ENCODE measurements at regions not wholly inside any gene's neighbourhood (a gene's known extent, or its start where the extent isn't known, plus 50 kb on each side); places are given as distances from the start of the nearest gene placed in this dataset.

GRCh38 chr11:119989159-119989821, 148.6 kb downstream of the TRIM29 start:
- intact Hi-C loops (cut with DNase I) = no loop called here
- DNase-seq = no peak
- Histone ChIP-seq H3K9ac (ENCODE audit: low read depth in 2 of 2, low read length in 2 of 2) (no peak overlapping the region), H3K27me3 (no peaks in the 10 kb centered on the region), H3K9me3 (no peaks in the 10 kb centered on the region), H3K4me3 (no peak overlapping the region), H3K27ac (no peak overlapping the region), H3K36me3 (no peaks in the 10 kb centered on the region), H3K4me1 (no peaks in the 10 kb centered on the region)
- TF ChIP-seq CTCF (IDR thresholded peaks at IDR 0.05) = no peak

GRCh38 chr11:119985551-119985950, 152.4 kb downstream of the TRIM29 start:
- H3K4me3 ChIP-seq = no peak overlapping the region
- intact Hi-C loops (cut with DNase I) = no loop called here
- H3K36me3 ChIP-seq = no peaks in the 10 kb centered on the region
- no peak for TF ChIP-seq CTCF (IDR thresholded peaks at IDR 0.05)
- no peaks in the 10 kb centered on the region for H3K9me3 ChIP-seq
- no peak overlapping the region for H3K9ac ChIP-seq (ENCODE audit: low read depth in 2 of 2, low read length in 2 of 2)
- DNase-seq = no peak
- no peak overlapping the region for H3K27ac ChIP-seq
- H3K27me3 ChIP-seq = no peaks in the 10 kb centered on the region
- H3K4me1 ChIP-seq = no peaks in the 10 kb centered on the region

GRCh38 chr11:119983816-119984215, 154.1 kb downstream of the TRIM29 start:
- Histone ChIP-seq H3K27me3 (no peaks in the 10 kb centered on the region), H3K9me3 (no peaks in the 10 kb centered on the region), H3K36me3 (no peaks in the 10 kb centered on the region), H3K27ac (no peak overlapping the region), H3K4me3 (no peak overlapping the region), H3K9ac (ENCODE audit: low read depth in 2 of 2, low read length in 2 of 2) (no peak overlapping the region), H3K4me1 (no peaks in the 10 kb centered on the region)
- DNase-seq = no peak
- no peak for TF ChIP-seq CTCF (IDR thresholded peaks at IDR 0.05)
- intact Hi-C loops (cut with DNase I) = no loop called here

GRCh38 chr11:119983240-119983732, 154.6 kb downstream of the TRIM29 start:
- no peak for DNase-seq

GRCh38 chr11:119982517-119983239, 155.2 kb downstream of the TRIM29 start:
- intact Hi-C loops (cut with DNase I) = no loop called here
- no peaks in the 10 kb centered on the region for H3K36me3 ChIP-seq

More at GRCh38 chr11:119983240-119983732, 154.6 kb downstream of the TRIM29 start:
- H3K4me1 ChIP-seq = no peaks in the 10 kb centered on the region
- no peaks in the 10 kb centered on the region for H3K9me3 ChIP-seq
- no peak overlapping the region for H3K9ac ChIP-seq (ENCODE audit: low read depth in 2 of 2, low read length in 2 of 2)
- H3K4me3 ChIP-seq = no peak overlapping the region
- no peak overlapping the region for H3K27ac ChIP-seq
- TF ChIP-seq CTCF (IDR thresholded peaks at IDR 0.05) = no peak
- intact Hi-C loops (cut with DNase I) = no loop called here
- no peaks in the 10 kb centered on the region for H3K27me3 ChIP-seq
- H3K36me3 ChIP-seq = no peaks in the 10 kb centered on the region

More at GRCh38 chr11:119982517-119983239, 155.2 kb downstream of the TRIM29 start:
- H3K4me1 ChIP-seq = no peaks in the 10 kb centered on the region
- no peaks in the 10 kb centered on the region for H3K27me3 ChIP-seq
- no peak for TF ChIP-seq CTCF (IDR thresholded peaks at IDR 0.05)
- H3K4me3 ChIP-seq = no peak overlapping the region
- no peaks in the 10 kb centered on the region for H3K9me3 ChIP-seq
- H3K27ac ChIP-seq = no peak overlapping the region
- no peak overlapping the region for H3K9ac ChIP-seq (ENCODE audit: low read depth in 2 of 2, low read length in 2 of 2)
- no peak for DNase-seq
